LNCaP clone FGC (cell line): ENCODE measurements at regions not wholly inside any gene's neighbourhood (a gene's known extent, or its start where the extent isn't known, plus 50 kb on each side); places are given as distances from the start of the nearest gene placed in this dataset.
"Not testable (repeated sequence)": the region's sequence is repeated elsewhere in the genome, so short reads cannot be mapped to it uniquely, and the experiment has no call there.

Experiments
- DNase-seq: peaks from one replicate; pipeline ENCODE4 v3.0.0-alpha.2; 2011; ENCODE audit warnings: low read depth
- H3K4me3 ChIP-seq: 2 replicates; pipeline ENCODE4 v1.5.1; 2011; ENCODE audit warnings: mild to moderate bottlenecking, low read depth, low read length, control low read depth
- TF ChIP-seq, protein P1 (sequence below): IDR thresholded peaks from 2 replicates; pipeline ENCODE4 v1.5.1; 2012; ENCODE audit warnings: mild to moderate bottlenecking; ENCODE audit not compliant: control insufficient read depth, insufficient read depth; ENCODE audit errors: extremely low read depth

DNA sequence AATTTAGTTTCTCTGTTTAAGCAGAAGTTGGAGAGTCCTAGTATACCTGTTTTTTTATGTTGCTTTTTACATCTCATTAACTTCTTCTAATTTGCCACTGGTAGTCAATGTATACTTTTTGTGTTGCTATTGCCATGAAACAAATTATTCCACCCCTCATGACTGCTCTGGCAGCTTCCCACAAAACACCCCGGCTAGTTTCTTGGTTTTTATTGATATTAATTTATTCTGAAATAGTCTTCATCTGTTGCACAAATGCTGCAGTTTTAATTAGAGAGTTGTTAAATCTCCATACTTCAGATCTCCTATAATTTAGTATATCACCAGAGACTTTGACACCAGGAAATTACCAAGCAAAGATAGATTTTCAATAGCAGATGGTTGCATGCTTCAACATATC, 1159.3 kb upstream of the PRR20A start:
- TF ChIP-seq, protein P1, sequence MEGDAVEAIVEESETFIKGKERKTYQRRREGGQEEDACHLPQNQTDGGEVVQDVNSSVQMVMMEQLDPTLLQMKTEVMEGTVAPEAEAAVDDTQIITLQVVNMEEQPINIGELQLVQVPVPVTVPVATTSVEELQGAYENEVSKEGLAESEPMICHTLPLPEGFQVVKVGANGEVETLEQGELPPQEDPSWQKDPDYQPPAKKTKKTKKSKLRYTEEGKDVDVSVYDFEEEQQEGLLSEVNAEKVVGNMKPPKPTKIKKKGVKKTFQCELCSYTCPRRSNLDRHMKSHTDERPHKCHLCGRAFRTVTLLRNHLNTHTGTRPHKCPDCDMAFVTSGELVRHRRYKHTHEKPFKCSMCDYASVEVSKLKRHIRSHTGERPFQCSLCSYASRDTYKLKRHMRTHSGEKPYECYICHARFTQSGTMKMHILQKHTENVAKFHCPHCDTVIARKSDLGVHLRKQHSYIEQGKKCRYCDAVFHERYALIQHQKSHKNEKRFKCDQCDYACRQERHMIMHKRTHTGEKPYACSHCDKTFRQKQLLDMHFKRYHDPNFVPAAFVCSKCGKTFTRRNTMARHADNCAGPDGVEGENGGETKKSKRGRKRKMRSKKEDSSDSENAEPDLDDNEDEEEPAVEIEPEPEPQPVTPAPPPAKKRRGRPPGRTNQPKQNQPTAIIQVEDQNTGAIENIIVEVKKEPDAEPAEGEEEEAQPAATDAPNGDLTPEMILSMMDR = no peak
- no peak overlapping the region for H3K4me3 ChIP-seq
- no peak for DNase-seq

DNA sequence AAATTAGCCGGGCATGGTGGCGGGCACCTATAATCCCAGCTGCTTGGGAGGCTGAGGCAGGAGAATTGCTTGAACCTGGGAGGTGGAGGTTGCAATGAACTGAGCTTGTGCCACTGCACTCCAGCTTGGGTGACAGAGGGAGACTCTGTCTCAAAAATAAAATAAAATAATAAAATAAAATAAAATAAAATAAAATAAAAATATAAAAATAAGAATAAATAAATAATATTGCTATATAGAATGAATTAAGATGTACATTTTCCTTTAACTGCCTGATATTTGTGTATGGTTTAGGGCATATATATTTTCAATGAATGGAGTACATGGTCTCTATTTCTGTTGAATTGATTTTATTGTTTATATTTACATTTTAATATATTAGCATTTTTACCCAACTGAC, 1156.7 kb upstream of the PRR20A start:
- H3K4me3 ChIP-seq, DNase-seq: not testable (repeated sequence)

DNA sequence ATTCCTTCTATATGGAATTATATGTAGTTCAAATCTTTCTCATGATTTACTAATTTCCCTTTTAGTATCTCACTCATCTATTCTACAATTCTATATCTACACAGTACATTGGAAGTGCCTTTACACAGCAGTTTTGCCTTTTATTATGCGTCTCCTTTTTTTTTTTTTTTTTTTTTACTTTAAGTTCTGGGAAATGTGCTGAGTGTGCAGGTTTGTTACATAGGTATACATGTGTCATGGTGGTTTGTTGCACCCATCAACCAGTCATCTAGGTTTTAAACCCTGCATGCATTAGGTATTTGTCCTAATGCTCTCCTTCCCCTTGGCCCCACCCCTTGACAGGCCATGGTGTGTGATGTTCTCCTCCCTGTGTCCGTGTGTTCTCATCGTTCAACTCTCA, 1150.1 kb upstream of the PRR20A start:
- H3K4me3 ChIP-seq = no peak overlapping the region
- TF ChIP-seq, protein P1 = no peak
- DNase-seq = no peak

DNA sequence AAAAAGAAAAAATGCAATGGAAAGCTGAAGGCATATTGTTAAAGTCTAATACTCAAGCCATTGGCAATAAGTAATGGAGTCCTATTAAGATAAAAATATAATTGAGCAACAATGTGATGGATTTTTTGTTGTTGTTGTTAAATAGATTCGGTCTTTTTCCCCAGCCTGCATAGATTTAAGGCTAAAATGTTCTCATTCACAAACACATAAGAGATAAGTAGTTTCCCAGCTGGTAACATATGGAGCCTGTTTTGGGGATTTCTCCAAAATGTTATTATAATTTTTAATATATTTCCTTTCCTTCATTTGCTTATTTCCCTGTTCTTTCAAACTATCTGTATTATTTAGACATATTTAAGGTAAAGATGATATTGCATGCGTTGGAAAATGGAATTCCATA, 1149.1 kb upstream of the PRR20A start:
- DNase-seq = no peak
- no peak overlapping the region for H3K4me3 ChIP-seq
- TF ChIP-seq, protein P1 = no peak

DNA sequence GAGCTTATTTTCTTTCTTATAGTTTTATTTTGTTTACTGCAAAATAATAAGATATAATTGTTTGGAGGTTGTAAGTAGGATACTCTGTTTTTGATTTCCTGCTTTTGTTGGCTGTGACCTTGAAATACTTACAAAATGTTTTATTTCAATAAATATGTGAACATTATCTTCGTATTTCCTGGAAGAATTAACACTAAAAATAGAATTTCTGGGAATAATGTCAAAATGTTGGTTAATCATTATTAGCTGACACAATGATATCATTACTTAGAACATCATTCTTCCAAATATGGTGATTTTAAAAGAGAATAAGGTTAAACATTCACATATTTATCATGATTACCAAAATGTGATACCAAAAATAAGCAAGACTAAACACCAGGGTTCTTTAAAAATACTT, 1148.6 kb upstream of the PRR20A start:
- no peak for DNase-seq
- TF ChIP-seq, protein P1 = no peak
- no peak overlapping the region for H3K4me3 ChIP-seq

DNA sequence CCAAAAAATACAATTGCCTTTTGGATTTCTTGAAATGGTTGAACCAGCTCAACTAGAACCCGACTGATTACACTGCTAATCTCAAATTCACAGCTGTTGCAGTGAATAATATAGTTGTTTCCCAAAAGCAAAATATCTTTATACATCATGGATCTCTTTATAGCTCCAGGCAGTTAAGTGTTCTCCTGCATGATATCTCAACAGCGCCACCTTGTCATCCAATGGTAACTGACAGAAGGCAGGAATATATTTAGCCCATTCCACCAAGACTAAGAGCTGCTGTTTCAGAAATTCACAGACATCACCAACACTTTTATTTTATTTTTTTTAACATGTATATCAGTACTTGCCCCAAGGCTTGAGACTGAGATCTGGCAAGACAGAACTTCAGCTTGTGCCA, 1141.0 kb upstream of the PRR20A start:
- no peak for DNase-seq
- TF ChIP-seq, protein P1 = 0 out of 2 replicates have a peak, but pooled peaks have one; percentile 16
- H3K4me3 ChIP-seq = no peak overlapping the region

DNA sequence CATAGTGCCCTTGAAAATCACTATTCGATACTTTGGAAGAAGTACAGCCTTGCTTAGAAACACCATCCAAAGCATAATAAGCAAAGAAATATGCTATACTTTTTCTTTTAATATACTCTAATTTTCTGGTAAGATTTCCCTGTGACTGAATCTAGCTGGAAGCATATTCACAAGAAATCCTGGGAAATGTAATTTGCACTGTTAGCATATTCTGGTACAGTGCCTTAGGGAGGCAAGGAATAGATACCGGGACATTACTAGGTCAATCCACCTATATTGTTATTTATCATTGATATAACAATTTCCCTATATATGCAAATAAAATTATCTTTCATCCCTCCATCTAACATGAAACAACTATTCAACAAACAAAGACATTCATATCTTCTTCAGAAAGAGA, 1131.3 kb upstream of the PRR20A start:
- TF ChIP-seq, protein P1 = no peak
- H3K4me3 ChIP-seq = no peak overlapping the region
- no peak for DNase-seq

DNA sequence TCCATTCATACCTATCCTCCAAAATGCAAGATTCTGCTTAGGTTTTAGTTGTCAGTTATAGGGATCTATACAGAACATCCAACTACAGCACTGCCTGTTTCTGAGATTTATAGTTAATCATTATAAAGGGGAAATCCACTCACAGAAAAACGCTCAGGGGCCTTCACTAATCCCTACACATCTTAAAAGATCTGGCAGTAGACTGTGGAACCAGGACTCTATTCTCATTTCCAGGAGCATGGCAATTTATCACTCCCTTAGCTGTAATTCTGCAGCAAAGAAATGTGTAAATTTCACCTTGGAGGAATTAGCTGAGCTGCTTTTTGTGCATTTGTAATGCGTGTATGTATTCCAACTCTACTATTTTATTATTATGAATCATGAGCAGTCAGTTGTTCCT, 1128.1 kb upstream of the PRR20A start:
- H3K4me3 ChIP-seq = no peak overlapping the region
- TF ChIP-seq, protein P1 = no peak
- no peak for DNase-seq
